ENCODE measurements at regions not wholly inside any gene's neighbourhood (a gene's known extent, or its start where the extent isn't known, plus 50 kb on each side); places are given as distances from the start of the nearest gene placed in this dataset.
"Not testable (repeated sequence)": the region's sequence is repeated elsewhere in the genome, so short reads cannot be mapped to it uniquely, and the experiment has no call there.

GRCh38 chr16:13376174-13376573, 474.8 kb downstream of the SHISA9 start:
- Histone ChIP-seq H3K27me3 (ENCODE audit: control insufficient read depth, insufficient read depth, low read length) (no peaks in the 10 kb centered on the region), H3K4me3 (ENCODE audit: low read depth, low read length) (no peak overlapping the region), H3K36me3 (ENCODE audit: control insufficient read depth, insufficient read depth, low read length) (no peaks in the 10 kb centered on the region)
- POLR2A ChIA-PET = no interaction called here
- DNase-seq (ENCODE audit: low read depth) = no peak
- TF ChIP-seq CTCF (IDR thresholded peaks at IDR 0.05; ENCODE audit: insufficient read depth, low read depth, low read length) = no peak
- CTCF ChIA-PET = no interaction called here

GRCh38 chr16:13377143-13377542, 475.7 kb downstream of the SHISA9 start:
- no peak for DNase-seq (ENCODE audit: low read depth)
- Histone ChIP-seq H3K4me3 (ENCODE audit: low read depth, low read length) (no peak overlapping the region), H3K27me3 (ENCODE audit: control insufficient read depth, insufficient read depth, low read length) (no peaks in the 10 kb centered on the region), H3K36me3 (ENCODE audit: control insufficient read depth, insufficient read depth, low read length) (no peaks in the 10 kb centered on the region)
- no peak for TF ChIP-seq CTCF (IDR thresholded peaks at IDR 0.05; ENCODE audit: insufficient read depth, low read depth, low read length)
- ChIA-PET POLR2A (no interaction called here), CTCF (no interaction called here)

GRCh38 chr16:13378151-13378550, 476.8 kb downstream of the SHISA9 start:
- POLR2A ChIA-PET = no interaction called here
- no peak for TF ChIP-seq CTCF (IDR thresholded peaks at IDR 0.05; ENCODE audit: insufficient read depth, low read depth, low read length)
- DNase-seq (ENCODE audit: low read depth) = no peak
- no peaks in the 10 kb centered on the region for H3K27me3 ChIP-seq (ENCODE audit: control insufficient read depth, insufficient read depth, low read length)
- no peak overlapping the region for H3K4me3 ChIP-seq (ENCODE audit: low read depth, low read length)
- H3K36me3 ChIP-seq (ENCODE audit: control insufficient read depth, insufficient read depth, low read length) = no peaks in the 10 kb centered on the region
- CTCF ChIA-PET = no interaction called here

GRCh38 chr16:13379266-13379665, 477.9 kb downstream of the SHISA9 start:
- H3K36me3 ChIP-seq (ENCODE audit: control insufficient read depth, insufficient read depth, low read length) = no peaks in the 10 kb centered on the region
- ChIA-PET POLR2A (no interaction called here), CTCF (no interaction called here)
- no peak for TF ChIP-seq CTCF (IDR thresholded peaks at IDR 0.05; ENCODE audit: insufficient read depth, low read depth, low read length)
- no peak for DNase-seq (ENCODE audit: low read depth)
- H3K27me3 ChIP-seq (ENCODE audit: control insufficient read depth, insufficient read depth, low read length) = no peaks in the 10 kb centered on the region
- H3K4me3 ChIP-seq (ENCODE audit: low read depth, low read length) = no peak overlapping the region

GRCh38 chr16:13385156-13386040, 484.0 kb downstream of the SHISA9 start:
- CTCF ChIA-PET = not testable (repeated sequence)

More at GRCh38 chr16:13385156-13386040, 484.0 kb downstream of the SHISA9 start:
- POLR2A ChIA-PET; DNase-seq (ENCODE audit: low read depth); H3K27me3 ChIP-seq (ENCODE audit: control insufficient read depth, insufficient read depth, low read length); H3K4me3 ChIP-seq (ENCODE audit: low read depth, low read length); H3K36me3 ChIP-seq (ENCODE audit: control insufficient read depth, insufficient read depth, low read length): not testable (repeated sequence)
